ENCODE measurements at regions not wholly inside any gene's neighbourhood (a gene's known extent, or its start where the extent isn't known, plus 50 kb on each side); places are given as distances from the start of the nearest gene placed in this dataset.

- no peak for TF ChIP-seq CTCF (IDR thresholded peaks at IDR 0.05; ENCODE audit: low read length)
- no peak for TF ChIP-seq EZH2 (IDR thresholded peaks at IDR 0.05; ENCODE audit: borderline replicate concordance, low read length)
Measured at GRCh38 chr9:19550009-19550408, 141.2 kb downstream of the ACER2 start.
